ENCODE measurements at regions not wholly inside any gene's neighbourhood (a gene's known extent, or its start where the extent isn't known, plus 50 kb on each side); places are given as distances from the start of the nearest gene placed in this dataset.

GRCh38 chr10:30738416-30738815, 108.9 kb upstream of the LYZL2 start:
- H3K4me3 ChIP-seq (ENCODE audit: low read depth, low read length), result no peak overlapping the region
- no peak for DNase-seq (ENCODE audit: low read depth)
- TF ChIP-seq CTCF (IDR thresholded peaks at IDR 0.05; ENCODE audit: insufficient read depth, low read depth, low read length), result no peak

- no peak for TF ChIP-seq CTCF (IDR thresholded peaks at IDR 0.05; ENCODE audit: insufficient read depth, low read depth, low read length)
- DNase-seq (ENCODE audit: low read depth), result no peak
- H3K4me3 ChIP-seq (ENCODE audit: low read depth, low read length), result no peak overlapping the region
Observed at GRCh38 chr10:30737931-30738391, 108.4 kb upstream of the LYZL2 start.

DNA sequence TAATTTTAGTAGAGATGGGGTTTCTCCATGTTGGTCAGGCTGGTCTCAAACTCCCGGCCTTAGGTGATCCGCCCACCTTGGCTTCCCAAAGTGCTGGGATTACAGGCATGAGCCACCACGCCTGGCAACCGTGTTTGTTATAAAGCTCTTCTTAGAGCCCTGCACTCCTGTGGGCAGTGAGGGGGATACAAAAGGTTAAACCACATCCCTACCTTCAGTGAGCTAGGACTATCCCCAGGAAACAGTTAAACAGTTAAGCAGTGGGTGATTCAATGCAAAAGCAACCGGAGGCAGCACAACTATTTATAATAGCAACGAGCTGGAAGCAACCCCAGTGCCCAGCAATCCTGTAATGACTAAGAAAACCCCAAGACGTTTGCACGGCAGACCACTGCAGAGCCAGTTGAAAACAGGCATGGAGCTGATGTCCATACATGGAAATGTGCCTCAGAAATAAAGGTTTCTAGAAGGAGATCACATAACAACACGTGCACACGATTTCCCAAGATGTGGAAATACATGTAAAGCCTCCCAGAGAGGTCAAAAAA, 107.2 kb upstream of the LYZL2 start:
- H3K4me3 ChIP-seq (ENCODE audit: low read depth, low read length), result no peak overlapping the region
- no peak for TF ChIP-seq CTCF (IDR thresholded peaks at IDR 0.05; ENCODE audit: insufficient read depth, low read depth, low read length)
- peak; percentile 99 for DNase-seq (ENCODE audit: low read depth)

DNA sequence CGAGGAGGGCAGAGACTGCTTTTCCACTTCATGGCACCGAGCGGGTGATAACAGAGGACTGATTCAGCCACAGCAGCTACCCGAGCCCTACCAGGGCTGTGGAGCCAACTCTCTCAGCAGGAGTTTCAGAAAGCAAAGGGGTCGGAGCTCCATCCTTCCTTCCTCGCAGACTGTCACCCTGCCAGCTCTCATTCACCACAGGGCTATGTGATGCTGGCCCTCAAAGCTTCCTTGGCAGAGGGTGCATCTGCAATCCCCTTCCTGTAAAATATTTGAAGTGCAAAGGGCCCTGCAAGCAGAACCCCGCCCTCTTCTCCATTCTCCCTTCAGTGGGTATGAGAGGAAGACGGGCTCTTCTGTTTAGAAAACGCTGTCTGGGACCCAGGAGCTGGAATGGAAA, 105.3 kb upstream of the LYZL2 start:
- H3K4me3 ChIP-seq (ENCODE audit: low read depth, low read length), result no peak overlapping the region
- no peak for DNase-seq (ENCODE audit: low read depth)
- no peak for TF ChIP-seq CTCF (IDR thresholded peaks at IDR 0.05; ENCODE audit: insufficient read depth, low read depth, low read length)

DNA sequence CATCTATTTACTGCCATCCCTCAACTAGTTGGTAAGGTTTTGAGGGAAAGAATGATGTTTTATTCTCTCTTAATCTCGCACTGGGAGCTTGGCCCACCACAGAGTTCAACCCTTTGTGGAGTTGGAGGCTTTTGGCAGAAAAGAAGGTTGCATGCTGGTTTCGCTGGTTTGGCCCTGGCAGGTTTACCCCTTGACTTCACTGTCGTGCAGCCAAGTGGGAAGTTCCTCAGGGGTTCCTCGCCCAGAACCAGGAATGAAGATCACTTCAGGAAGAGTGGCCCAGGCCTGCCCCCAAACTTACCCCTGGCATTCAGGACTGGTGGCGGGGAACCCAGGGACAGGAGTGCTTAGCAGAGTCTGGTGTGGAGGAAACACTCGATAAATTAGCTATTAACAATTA, 103.1 kb upstream of the LYZL2 start:
- H3K4me3 ChIP-seq (ENCODE audit: low read depth, low read length), result no peak overlapping the region
- DNase-seq (ENCODE audit: low read depth), result no peak
- TF ChIP-seq CTCF (IDR thresholded peaks at IDR 0.05; ENCODE audit: insufficient read depth, low read depth, low read length), result no peak

DNA sequence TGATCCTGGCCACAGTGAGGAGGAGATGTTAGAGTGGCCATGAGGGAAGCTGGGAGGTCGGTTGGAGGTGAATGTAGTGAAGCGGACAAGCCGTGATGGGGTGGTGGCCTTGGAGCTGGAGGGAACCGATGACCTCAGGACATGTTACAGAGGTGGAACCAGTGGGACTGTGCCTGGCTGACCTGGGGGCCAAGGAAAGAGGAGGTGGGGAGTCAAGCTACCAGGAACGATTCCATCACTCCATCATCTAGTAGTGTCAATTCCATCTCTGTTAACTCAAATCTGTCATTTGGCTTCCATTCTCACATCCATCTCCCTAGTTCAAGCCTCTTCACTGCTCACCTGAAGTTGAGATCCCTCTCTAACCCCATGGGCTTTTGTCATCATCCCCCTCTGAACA, 102.4 kb upstream of the LYZL2 start:
- H3K4me3 ChIP-seq (ENCODE audit: low read depth, low read length), result no peak overlapping the region
- no peak for TF ChIP-seq CTCF (IDR thresholded peaks at IDR 0.05; ENCODE audit: insufficient read depth, low read depth, low read length)
- no peak for DNase-seq (ENCODE audit: low read depth)

GRCh38 chr10:30730306-30730705, 100.8 kb upstream of the LYZL2 start:
- H3K4me3 ChIP-seq (ENCODE audit: low read depth, low read length), result no peak overlapping the region
- TF ChIP-seq CTCF (IDR thresholded peaks at IDR 0.05; ENCODE audit: insufficient read depth, low read depth, low read length), result no peak
- DNase-seq (ENCODE audit: low read depth), result peak; percentile 65

All from fibroblast of villous mesenchyme (primary cell).